Gastroesophageal sphincter (tissue), 3 donors: ENCODE measurements at regions not wholly inside any gene's neighbourhood (a gene's known extent, or its start where the extent isn't known, plus 50 kb on each side); places are given as distances from the start of the nearest gene placed in this dataset.

Experiments used
- POLR2A ChIP-seq, 2 donors: fragments of 450-650 bp; IDR thresholded peaks; one replicate each; pipeline ENCODE4 v1.6.1; 2017; ENCODE audit warnings: antibody characterized with exemption in 2 of 2, mild to moderate bottlenecking in 2 of 2, moderate library complexity in 1 of 2
- POLR2AphosphoS5 ChIP-seq: sonication (generic); formaldehyde crosslinking; IDR thresholded peaks from one replicate; pipeline ENCODE4 v1.6.1; 2017; ENCODE audit warnings: antibody characterized with exemption
- TF ChIP-seq, protein P1 (sequence below), 4 experiments: fragments of 200-600 bp in 2 of 4; fragments of 450-650 bp in 2 of 4; sonication (generic) in 1 of 4; IDR thresholded peaks; one replicate each; pipeline ENCODE4 v1.5.1; 2017 to 2019; ENCODE audit warnings: antibody characterized with exemption in 4 of 4, mild to moderate bottlenecking in 2 of 4, moderate library complexity in 2 of 4

DNA sequence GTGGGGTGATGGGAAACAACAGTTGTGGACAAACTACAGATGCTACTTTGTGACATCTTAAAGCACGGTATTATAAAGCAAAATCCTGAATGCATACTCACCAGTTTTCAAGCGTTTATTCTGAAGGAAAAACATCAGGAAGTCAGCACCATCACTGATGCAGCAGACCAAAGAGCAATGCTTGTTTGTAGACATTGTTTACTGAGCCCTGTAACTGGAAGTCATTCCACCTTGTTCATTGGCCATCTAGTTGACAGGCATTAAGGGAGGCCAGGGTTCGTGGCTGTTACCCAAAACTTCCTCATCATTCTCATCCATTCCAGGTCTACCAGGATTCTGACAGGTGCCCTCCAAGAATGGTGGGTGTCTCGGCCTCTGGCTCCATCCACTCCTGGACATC is 55.3 kb upstream of the FAM204A start:
- TF ChIP-seq, protein P1, sequence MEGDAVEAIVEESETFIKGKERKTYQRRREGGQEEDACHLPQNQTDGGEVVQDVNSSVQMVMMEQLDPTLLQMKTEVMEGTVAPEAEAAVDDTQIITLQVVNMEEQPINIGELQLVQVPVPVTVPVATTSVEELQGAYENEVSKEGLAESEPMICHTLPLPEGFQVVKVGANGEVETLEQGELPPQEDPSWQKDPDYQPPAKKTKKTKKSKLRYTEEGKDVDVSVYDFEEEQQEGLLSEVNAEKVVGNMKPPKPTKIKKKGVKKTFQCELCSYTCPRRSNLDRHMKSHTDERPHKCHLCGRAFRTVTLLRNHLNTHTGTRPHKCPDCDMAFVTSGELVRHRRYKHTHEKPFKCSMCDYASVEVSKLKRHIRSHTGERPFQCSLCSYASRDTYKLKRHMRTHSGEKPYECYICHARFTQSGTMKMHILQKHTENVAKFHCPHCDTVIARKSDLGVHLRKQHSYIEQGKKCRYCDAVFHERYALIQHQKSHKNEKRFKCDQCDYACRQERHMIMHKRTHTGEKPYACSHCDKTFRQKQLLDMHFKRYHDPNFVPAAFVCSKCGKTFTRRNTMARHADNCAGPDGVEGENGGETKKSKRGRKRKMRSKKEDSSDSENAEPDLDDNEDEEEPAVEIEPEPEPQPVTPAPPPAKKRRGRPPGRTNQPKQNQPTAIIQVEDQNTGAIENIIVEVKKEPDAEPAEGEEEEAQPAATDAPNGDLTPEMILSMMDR (IDR thresholded peaks at IDR 0.05): no peak
- TF ChIP-seq POLR2AphosphoS5 (no peak), POLR2A (IDR thresholded peaks at IDR 0.05) (no peak)
